Stimulated activated CD8-positive, alpha-beta memory T cell treated with anti-CD3 and anti-CD28 coated beads, Interleukin-15, amount 100 ng/mL, for 1 hour (primary cell): ENCODE measurements at regions not wholly inside any gene's neighbourhood (a gene's known extent, or its start where the extent isn't known, plus 50 kb on each side); places are given as distances from the start of the nearest gene placed in this dataset.
"Not testable (repeated sequence)": the region's sequence is repeated elsewhere in the genome, so short reads cannot be mapped to it uniquely, and the experiment has no call there.

ENCODE experiments used
- DNase-seq: peaks from one replicate; pipeline ENCODE4 v3.0.0-alpha.2; 2020; ENCODE audit warnings: low read depth

GRCh38 chr3:185306286-185306685 is 52.4 kb upstream of the EHHADH start:
- DNase-seq = not testable (repeated sequence)

GRCh38 chr3:185306847-185307246 is 53.0 kb upstream of the EHHADH start:
- DNase-seq = no peak

DNA sequence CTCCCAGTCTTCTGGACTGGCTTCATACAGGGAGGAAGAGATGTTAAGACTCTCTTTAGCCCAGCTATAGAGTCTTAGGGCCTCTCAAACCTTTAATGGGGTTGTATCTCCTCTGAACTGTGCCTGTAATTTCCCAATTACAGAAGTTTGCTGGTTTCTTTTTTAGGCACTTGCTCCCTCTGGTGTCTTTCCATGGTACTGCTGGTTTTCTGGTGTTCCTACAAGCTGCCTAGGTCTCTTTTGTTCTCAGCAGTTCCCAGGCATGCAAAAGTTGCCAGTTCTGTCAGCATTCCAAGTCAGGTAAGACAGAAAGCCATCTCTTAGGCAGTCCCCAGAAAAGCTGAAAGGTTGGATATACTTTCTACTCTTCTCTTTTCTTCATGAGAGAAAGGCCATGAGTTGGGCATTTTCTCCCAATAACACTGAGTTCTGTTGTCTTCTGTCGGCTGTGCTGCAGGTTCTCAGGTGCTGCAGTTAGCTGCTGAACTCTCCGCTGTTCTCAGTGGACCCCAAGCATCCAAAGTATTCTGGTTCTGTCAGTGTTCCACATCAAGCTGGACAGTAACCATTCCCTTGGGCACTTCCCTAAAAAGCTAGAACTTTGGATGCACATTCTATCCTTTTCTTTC is 54.4 kb upstream of the EHHADH start:
- DNase-seq = peak; percentile 5

GRCh38 chr3:185309302-185309701 is 53.6 kb upstream of the MAP3K13 start:
- DNase-seq = no peak

GRCh38 chr3:185309795-185310194 is 53.1 kb upstream of the MAP3K13 start:
- DNase-seq = no peak

- DNase-seq = no peak
Measured at GRCh38 chr3:185311991-185312390, 50.9 kb upstream of the MAP3K13 start.
